Breast epithelium (tissue), 4 donors: ENCODE measurements at regions not wholly inside any gene's neighbourhood (a gene's known extent, or its start where the extent isn't known, plus 50 kb on each side); places are given as distances from the start of the nearest gene placed in this dataset.

Experiments used
- DNase-seq, 2 donors: peaks; one replicate each; pipeline ENCODE4 v3.0.0-alpha.2; 2019; ENCODE audit warnings: low spot score in 2 of 2
- H3K27ac ChIP-seq, 2 donors: fragments of 200-600 bp; sonication (generic) in 1 of 2; one replicate each; pipeline ENCODE4 v1.5.1; 2016 to 2019; ENCODE audit warnings: mild to moderate bottlenecking in 1 of 2
- H3K27me3 ChIP-seq, 2 donors: fragments of 200-600 bp; sonication (generic) in 1 of 2; one replicate each; pipeline versions ENCODE4 v1.5.1 to v1.6.0; 2017 to 2019; ENCODE audit warnings: control low read depth in 1 of 2, mild to moderate bottlenecking in 1 of 2
- H3K36me3 ChIP-seq: fragments of 200-600 bp; one replicate; pipeline ENCODE4 v1.5.1; 2019
- H3K4me1 ChIP-seq, 2 donors: fragments of 200-600 bp; sonication (generic); one replicate each; pipeline ENCODE4 v1.5.1; 2016 to 2019; ENCODE audit warnings: control low read depth in 1 of 2
- H3K4me3 ChIP-seq, 3 donors: fragments of 200-600 bp; sonication (generic); 1 replicate in 2 of 3; 2 replicates in 1 of 3; pipeline ENCODE4 v1.5.1; 2016 to 2019; ENCODE audit warnings: mild to moderate bottlenecking in 3 of 3, moderate library complexity in 2 of 3
- H3K9me3 ChIP-seq, 2 donors: fragments of 200-600 bp; sonication (generic) in 1 of 2; one replicate each; pipeline ENCODE4 v1.5.1; 2016 to 2019; ENCODE audit warnings: control low read depth in 1 of 2
- CTCF ChIP-seq, 3 donors: fragments of 450-650 bp; IDR thresholded peaks; one replicate each; pipeline ENCODE4 v1.5.1; 2016 to 2017; ENCODE audit warnings: antibody characterized with exemption in 3 of 3, mild to moderate bottlenecking in 3 of 3, moderate library complexity in 3 of 3
- POLR2A ChIP-seq: fragments of 450-650 bp; IDR thresholded peaks from one replicate; pipeline ENCODE4 v1.6.1; 2016; ENCODE audit warnings: antibody characterized with exemption, mild to moderate bottlenecking, moderate library complexity
- POLR2AphosphoS5 ChIP-seq, 3 donors: sonication (generic); formaldehyde crosslinking; IDR thresholded peaks; one replicate each; pipeline ENCODE4 v1.6.1; 2017; ENCODE audit warnings: antibody characterized with exemption in 3 of 3
- intact Hi-C: fragments of 100-400 bp; cut with DNase I; formaldehyde crosslinking; loops from one replicate; pipeline ENCODE4 v1.15.1; 2023; ENCODE audit warnings: low total_unique reads

- intact Hi-C loops, result no loop called here
- Histone ChIP-seq H3K27ac (no peak overlapping the region), H3K4me1 (no peaks in the 10 kb centered on the region), H3K27me3 (no peaks in the 10 kb centered on the region), H3K4me3 (no peak overlapping the region), H3K9me3 (no peaks in the 10 kb centered on the region), H3K36me3 (no peaks in the 10 kb centered on the region)
- no peak for DNase-seq
- TF ChIP-seq CTCF (IDR thresholded peaks at IDR 0.05) (no peak), POLR2A (no peak), POLR2AphosphoS5 (IDR thresholded peaks at IDR 0.05) (no peak)
Measured at GRCh38 chr15:47399100-47399499, 318.2 kb upstream of the SEMA6D start.

GRCh38 chr15:47400603-47401002, 316.7 kb upstream of the SEMA6D start:
- Histone ChIP-seq H3K4me1 (no peaks in the 10 kb centered on the region), H3K4me3 (no peak overlapping the region), H3K9me3 (no peaks in the 10 kb centered on the region), H3K27ac (no peak overlapping the region), H3K36me3 (no peaks in the 10 kb centered on the region), H3K27me3 (no peaks in the 10 kb centered on the region)
- DNase-seq, result no peak
- intact Hi-C loops, result no loop called here
- TF ChIP-seq POLR2AphosphoS5 (IDR thresholded peaks at IDR 0.05) (no peak), CTCF (IDR thresholded peaks at IDR 0.05) (no peak), POLR2A (no peak)

GRCh38 chr15:47401427-47401826, 315.9 kb upstream of the SEMA6D start:
- no peaks in the 10 kb centered on the region for H3K27me3 ChIP-seq
- no peak overlapping the region for H3K4me3 ChIP-seq
- no peak for DNase-seq
- no peak overlapping the region for H3K27ac ChIP-seq
- H3K36me3 ChIP-seq, result no peaks in the 10 kb centered on the region
- intact Hi-C loops, result no loop called here
- TF ChIP-seq POLR2A (no peak), POLR2AphosphoS5 (IDR thresholded peaks at IDR 0.05) (no peak), CTCF (IDR thresholded peaks at IDR 0.05) (no peak)
- H3K9me3 ChIP-seq, result no peaks in the 10 kb centered on the region
- no peaks in the 10 kb centered on the region for H3K4me1 ChIP-seq

DNA sequence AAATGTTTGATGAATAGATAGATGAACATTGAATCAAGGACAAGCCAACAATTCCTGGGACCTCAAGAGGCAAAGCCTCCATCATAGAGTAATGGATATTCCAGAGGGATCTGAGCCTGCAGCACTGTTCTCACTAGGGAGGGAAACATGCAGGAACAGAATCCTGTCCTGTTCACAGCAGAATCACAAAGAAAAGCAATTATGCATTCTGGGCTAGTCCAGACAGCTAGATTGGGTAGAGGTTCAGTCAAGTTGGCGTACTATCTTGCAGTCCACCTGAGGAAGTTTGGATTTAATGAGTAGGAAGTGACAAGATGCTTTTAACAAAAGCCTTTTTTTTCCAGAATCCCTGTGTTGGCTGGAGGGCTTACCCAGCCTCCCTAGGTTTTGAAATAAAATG, 314.5 kb upstream of the SEMA6D start:
- no peaks in the 10 kb centered on the region for H3K36me3 ChIP-seq
- H3K27me3 ChIP-seq, result no peaks in the 10 kb centered on the region
- H3K4me3 ChIP-seq, result no peak overlapping the region
- H3K4me1 ChIP-seq, result no peaks in the 10 kb centered on the region
- intact Hi-C loops, result no loop called here
- no peaks in the 10 kb centered on the region for H3K9me3 ChIP-seq
- no peak for DNase-seq
- no peak overlapping the region for H3K27ac ChIP-seq
- TF ChIP-seq POLR2A, result no peak
- TF ChIP-seq CTCF (IDR thresholded peaks at IDR 0.05), result no peak
- no peak for TF ChIP-seq POLR2AphosphoS5 (IDR thresholded peaks at IDR 0.05)

GRCh38 chr15:47404877-47405276, 312.4 kb upstream of the SEMA6D start:
- no peak overlapping the region for H3K27ac ChIP-seq
- DNase-seq, result no peak
- TF ChIP-seq CTCF (IDR thresholded peaks at IDR 0.05) (no peak), POLR2AphosphoS5 (IDR thresholded peaks at IDR 0.05) (no peak), POLR2A (no peak)
- intact Hi-C loops, result no loop called here
- H3K4me1 ChIP-seq, result no peaks in the 10 kb centered on the region
- no peaks in the 10 kb centered on the region for H3K27me3 ChIP-seq
- H3K36me3 ChIP-seq, result no peaks in the 10 kb centered on the region
- H3K9me3 ChIP-seq, result no peaks in the 10 kb centered on the region
- no peak overlapping the region for H3K4me3 ChIP-seq
